GM10266 (cell line): ENCODE measurements at regions not wholly inside any gene's neighbourhood (a gene's known extent, or its start where the extent isn't known, plus 50 kb on each side); places are given as distances from the start of the nearest gene placed in this dataset.
"Not testable (repeated sequence)": the region's sequence is repeated elsewhere in the genome, so short reads cannot be mapped to it uniquely, and the experiment has no call there.

Source experiments
- DNase-seq: peaks from one replicate; pipeline ENCODE4 v3.0.0; 2012; ENCODE audit errors: extremely low spot score
- CTCF ChIP-seq: IDR thresholded peaks from 2 replicates; pipeline ENCODE4 v1.5.1; 2012; ENCODE audit warnings: mild to moderate bottlenecking, low read depth; ENCODE audit not compliant: control insufficient read depth, insufficient read depth; ENCODE audit errors: missing control alignments

- TF ChIP-seq CTCF = no peak
- no peak for DNase-seq
These were observed 207.0 kb upstream of the PRKCQ start for GRCh38 chr10:6787091-6787490.

GRCh38 chr10:6786579-6787031 is 206.5 kb upstream of the PRKCQ start:
- no peak for TF ChIP-seq CTCF
- no peak for DNase-seq

- not testable (repeated sequence) for DNase-seq
These were observed 204.4 kb upstream of the PRKCQ start for GRCh38 chr10:6784429-6784828.

- no peak for TF ChIP-seq CTCF
- no peak for DNase-seq
These were observed 203.4 kb upstream of the PRKCQ start for GRCh38 chr10:6783471-6783870.

- no peak for TF ChIP-seq CTCF
- no peak for DNase-seq
These were observed 202.3 kb upstream of the PRKCQ start for GRCh38 chr10:6782378-6782777.

GRCh38 chr10:6781133-6781770 is 201.2 kb upstream of the PRKCQ start:
- no peak for TF ChIP-seq CTCF
- DNase-seq = no peak

GRCh38 chr10:6780008-6780677 is 200.1 kb upstream of the PRKCQ start:
- TF ChIP-seq CTCF = no peak
- no peak for DNase-seq
